ENCODE measurements at regions not wholly inside any gene's neighbourhood (a gene's known extent, or its start where the extent isn't known, plus 50 kb on each side); places are given as distances from the start of the nearest gene placed in this dataset.

GRCh38 chr4:66923081-66923865, 622.0 kb downstream of the CENPC start:
- no peak for TF ChIP-seq POLR2A (IDR thresholded peaks at IDR 0.05; ENCODE audit: low read depth, low read length)
- TF ChIP-seq POLR2AphosphoS5 (IDR thresholded peaks at IDR 0.05; ENCODE audit: low read depth, low read length), result no peak
